Uterus (tissue), 2 donors: ENCODE measurements at regions not wholly inside any gene's neighbourhood (a gene's known extent, or its start where the extent isn't known, plus 50 kb on each side); places are given as distances from the start of the nearest gene placed in this dataset.

ENCODE experiments used
- POLR2A ChIP-seq, 2 donors: fragments of 450-650 bp; IDR thresholded peaks; one replicate each; pipeline ENCODE4 v1.6.1; 2016; ENCODE audit warnings: antibody characterized with exemption in 2 of 2, mild to moderate bottlenecking in 1 of 2, moderate library complexity in 1 of 2
- TF ChIP-seq, protein P1 (sequence below), 4 experiments: fragments of 200-600 bp in 2 of 4; fragments of 450-650 bp in 2 of 4; sonication (generic) in 2 of 4; IDR thresholded peaks; one replicate each; pipeline ENCODE4 v1.5.1; 2016 to 2019; ENCODE audit warnings: antibody characterized with exemption in 4 of 4, mild to moderate bottlenecking in 2 of 4, moderate library complexity in 1 of 4

GRCh38 chr6:137601471-137601870, 107.3 kb upstream of the OLIG3 start:
- TF ChIP-seq, protein P1, sequence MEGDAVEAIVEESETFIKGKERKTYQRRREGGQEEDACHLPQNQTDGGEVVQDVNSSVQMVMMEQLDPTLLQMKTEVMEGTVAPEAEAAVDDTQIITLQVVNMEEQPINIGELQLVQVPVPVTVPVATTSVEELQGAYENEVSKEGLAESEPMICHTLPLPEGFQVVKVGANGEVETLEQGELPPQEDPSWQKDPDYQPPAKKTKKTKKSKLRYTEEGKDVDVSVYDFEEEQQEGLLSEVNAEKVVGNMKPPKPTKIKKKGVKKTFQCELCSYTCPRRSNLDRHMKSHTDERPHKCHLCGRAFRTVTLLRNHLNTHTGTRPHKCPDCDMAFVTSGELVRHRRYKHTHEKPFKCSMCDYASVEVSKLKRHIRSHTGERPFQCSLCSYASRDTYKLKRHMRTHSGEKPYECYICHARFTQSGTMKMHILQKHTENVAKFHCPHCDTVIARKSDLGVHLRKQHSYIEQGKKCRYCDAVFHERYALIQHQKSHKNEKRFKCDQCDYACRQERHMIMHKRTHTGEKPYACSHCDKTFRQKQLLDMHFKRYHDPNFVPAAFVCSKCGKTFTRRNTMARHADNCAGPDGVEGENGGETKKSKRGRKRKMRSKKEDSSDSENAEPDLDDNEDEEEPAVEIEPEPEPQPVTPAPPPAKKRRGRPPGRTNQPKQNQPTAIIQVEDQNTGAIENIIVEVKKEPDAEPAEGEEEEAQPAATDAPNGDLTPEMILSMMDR (IDR thresholded peaks at IDR 0.05), result no peak
- no peak for TF ChIP-seq POLR2A (IDR thresholded peaks at IDR 0.05)
